GM21447 (cell line): ENCODE measurements at regions not wholly inside any gene's neighbourhood (a gene's known extent, or its start where the extent isn't known, plus 50 kb on each side); places are given as distances from the start of the nearest gene placed in this dataset.
A peak's percentile ranks its signal among the peaks of the same experiment; 100 is the strongest.
"Not testable (repeated sequence)": the region's sequence is repeated elsewhere in the genome, so short reads cannot be mapped to it uniquely, and the experiment has no call there.

ENCODE experiments used
- ATAC-seq: cut with Tn5 transposase; IDR thresholded peaks from one replicate; pipeline ENCODE4 v1.9.1; 2021; ENCODE audit not compliant: unreplicated experiment

DNA sequence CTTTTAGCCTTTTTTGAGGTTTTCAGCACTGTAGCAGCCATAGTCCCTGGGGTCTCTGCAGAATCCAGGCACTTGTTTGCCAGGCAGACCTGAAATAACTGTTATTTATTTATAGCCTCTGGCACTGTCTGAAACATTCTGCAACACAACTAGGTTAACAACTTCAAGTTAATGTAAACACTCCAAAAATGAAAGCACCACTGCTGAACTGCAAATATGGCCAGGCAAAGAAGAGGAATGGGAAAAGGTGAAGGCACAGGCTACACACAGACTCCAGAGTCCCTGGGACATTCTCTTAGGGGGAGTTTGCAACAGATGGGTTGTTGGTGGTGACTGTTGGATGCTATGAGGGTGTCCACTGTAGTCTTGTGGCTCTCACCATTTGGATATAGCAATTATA lies 369.0 kb downstream of the MAT2B start:
- no peak for ATAC-seq

DNA sequence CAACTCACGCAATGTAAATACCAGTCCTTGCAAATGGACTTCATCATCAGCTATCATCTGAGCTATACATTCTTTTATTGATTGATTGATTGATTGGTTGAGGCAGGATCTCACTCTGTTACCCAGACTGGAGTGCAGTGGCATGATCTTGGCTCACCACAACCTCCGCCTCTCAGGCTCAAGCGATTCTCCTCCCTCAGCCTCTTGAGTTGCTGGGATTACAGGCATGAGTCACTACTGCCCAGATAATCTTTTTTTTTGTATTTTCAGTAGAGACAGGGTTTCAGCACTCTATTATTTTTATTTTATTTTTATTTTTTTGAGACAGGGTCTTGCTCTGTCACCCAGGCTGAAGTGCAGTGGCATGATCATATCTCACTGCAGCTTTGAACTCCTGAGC lies 369.5 kb downstream of the MAT2B start:
- not testable (repeated sequence) for ATAC-seq

DNA sequence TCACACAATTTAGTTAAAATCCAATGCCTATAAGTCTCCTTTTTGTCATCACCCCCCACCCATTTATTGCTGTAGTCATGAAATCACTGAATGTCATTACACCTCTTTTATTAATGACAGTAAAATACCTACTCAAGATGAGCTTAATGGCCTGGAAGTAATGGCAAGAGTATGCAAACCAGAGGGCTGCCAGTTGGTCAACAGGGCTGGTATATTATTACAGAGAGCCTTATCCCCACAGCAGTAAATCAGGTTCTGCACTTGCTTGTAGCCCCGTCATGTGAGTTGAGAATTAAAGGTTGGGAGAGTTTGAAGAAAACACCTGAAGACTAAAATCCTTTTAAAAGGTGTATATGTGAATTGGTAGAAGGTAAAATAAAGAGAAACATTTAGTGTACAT lies 372.4 kb downstream of the MAT2B start:
- ATAC-seq, result no peak

DNA sequence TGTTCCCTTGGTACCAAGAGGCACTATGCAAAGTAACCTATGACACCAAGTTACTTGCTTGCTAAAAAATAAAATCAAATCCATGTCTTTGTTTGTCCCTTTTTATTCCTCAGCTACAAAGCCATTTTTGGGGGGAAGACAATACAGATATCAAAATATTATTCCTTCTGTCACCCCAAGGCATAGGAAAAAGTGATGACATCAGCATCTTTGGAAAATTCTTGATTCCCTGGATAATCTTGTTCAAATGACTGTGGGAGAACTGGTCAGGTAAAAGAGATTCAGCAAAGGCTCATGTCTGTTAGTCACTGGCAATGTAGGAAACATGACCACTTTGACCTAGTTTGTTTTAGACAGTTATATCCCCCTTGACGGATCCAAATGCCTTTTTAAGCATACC lies 373.1 kb downstream of the MAT2B start:
- no peak for ATAC-seq

DNA sequence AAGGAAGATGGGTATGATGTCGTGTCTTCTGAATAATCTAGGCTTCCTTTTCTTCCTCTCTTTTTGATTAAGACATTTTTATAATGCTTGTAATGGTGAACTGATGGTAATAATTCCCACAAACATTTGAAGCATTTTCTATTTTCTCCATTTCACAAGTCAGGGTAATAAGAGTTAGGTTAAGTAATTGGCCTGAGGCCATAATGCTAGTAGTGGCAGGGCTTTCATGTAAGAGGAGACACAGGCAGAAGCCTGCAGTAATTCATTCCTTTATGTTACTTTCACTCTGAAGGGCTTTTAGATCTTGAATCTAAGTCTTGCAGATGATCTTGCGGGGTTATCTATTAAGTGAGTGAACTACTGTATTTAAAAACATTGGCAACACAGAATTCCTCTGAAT lies 374.9 kb downstream of the MAT2B start:
- ATAC-seq, result no peak

DNA sequence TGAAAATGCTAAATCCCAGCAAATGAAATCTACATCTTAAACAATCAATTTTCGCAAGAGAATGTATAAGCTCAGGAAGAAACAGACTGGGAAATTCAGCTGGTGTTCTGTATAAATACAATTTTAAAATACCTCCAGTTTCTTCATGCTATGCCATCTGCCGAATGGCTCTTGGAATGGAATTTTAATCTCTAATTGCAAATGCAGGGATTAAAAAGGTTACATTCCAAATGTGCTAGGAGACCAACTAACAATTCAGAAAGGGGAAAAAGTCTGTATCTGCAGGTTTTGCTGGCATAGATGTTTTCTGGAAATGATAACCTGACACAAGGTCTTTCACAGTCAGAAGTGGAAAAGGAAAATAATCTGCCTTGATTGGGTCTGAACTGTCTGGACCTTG lies 379.7 kb downstream of the MAT2B start:
- no peak for ATAC-seq

DNA sequence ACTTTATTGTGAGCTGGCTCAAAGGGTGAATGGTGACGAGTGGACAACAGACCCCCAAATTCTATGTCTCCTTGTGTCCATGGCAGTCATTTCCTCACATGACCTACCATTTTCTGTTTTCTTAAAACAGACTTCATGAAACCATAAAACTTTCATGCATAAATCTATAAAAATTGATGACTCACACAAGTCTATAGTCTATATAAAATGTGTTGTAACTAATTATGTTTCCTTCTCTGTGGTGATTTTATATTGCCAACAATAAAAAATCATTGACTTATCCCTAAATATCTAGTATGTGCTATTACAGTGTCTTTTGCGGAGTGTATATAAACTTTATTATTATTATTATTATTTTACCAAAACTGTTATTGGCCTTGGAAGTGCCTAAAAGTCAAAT lies 382.4 kb downstream of the MAT2B start:
- no peak for ATAC-seq

DNA sequence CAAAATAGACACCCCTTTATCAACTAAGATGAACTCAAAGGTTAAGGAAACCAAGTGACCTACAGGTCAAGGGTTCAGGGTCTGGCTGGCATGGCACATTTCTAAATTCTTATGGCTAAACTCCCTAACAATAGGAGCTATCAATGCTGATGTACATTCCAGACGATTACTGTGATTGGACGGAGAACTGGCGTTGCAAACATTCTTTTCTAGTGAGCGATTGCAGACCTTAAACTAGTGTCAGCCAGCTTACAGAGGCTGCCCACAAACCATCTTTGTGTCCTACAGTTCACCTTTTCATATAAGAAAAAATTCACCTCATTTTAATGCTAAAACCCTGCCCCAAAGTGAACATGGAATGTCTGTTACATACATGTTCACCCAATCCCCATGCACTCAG lies 382.9 kb downstream of the MAT2B start:
- ATAC-seq, result no peak

DNA sequence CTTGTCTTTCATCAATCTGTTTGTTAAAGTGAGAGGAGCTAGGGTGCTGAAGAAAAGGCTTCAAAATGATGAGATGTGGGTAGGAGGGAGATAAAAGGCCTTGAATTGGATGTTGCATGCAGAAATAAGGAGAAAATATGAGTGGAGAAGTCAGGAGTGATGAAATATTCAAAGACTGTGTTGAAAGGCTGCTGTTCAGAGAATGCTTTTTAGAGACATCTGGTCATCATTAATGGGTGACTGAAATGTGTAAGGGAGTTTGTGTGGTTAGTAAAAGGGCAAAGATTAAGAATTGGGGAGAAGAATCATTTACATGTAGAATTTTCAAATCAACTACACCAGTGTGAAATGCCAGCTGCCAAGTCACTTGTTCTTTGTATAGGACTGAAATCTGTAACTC lies 383.9 kb downstream of the MAT2B start:
- no peak for ATAC-seq

DNA sequence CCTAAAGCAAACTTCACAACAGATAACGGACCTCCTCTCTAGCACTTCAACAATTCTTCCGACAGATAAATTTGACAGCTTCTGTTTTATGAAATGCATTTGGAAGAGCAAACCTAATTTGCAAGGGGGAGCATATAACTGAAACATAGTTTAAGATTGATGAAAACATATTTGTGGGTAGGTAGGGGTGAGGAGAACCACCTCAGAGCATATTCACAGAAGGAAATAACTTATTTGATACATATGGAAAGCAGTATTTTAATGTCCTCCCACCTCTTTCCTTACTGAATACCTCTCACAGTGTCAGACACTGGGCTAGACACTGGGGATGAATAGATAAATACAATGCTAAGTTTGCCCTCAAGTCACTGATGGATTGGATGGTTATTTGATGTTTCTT lies 384.8 kb downstream of the MAT2B start:
- no peak for ATAC-seq

DNA sequence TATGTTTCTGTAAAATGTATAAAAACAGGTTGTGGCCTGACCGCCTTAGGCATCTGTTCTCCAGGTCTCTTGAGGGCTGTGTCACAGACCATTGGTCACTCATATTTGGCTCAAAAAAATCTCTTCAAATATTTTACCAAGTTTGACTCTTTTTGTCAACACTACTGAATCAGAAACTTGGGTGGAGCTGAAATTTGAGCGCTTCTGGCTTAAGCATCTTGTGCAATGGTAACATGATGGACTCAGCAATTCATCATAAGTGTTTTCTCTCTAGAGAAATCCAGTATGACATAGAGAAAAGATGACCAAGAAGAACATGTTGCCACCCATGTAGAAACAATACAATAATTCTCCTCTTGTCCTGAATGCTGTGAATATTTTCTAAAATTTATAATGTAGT lies 387.9 kb downstream of the MAT2B start:
- no peak for ATAC-seq

DNA sequence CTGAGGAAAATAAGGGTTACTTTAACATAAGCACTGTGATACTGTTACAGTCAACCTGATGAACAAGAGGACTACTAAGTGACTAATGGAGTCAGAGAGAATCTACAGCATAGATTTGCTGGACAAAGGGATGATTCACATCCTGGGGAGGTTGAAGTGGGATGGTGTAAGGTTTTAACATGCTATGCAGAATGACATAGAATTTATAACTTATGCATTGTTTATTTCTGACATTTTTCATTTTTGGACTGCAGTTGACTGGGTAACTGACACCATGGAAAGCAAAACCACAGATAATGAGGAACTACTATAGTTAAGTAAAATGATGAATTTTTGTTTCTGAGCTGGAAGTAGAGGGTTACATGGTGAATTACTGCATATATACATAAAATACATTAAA lies 389.2 kb downstream of the MAT2B start:
- no peak for ATAC-seq

DNA sequence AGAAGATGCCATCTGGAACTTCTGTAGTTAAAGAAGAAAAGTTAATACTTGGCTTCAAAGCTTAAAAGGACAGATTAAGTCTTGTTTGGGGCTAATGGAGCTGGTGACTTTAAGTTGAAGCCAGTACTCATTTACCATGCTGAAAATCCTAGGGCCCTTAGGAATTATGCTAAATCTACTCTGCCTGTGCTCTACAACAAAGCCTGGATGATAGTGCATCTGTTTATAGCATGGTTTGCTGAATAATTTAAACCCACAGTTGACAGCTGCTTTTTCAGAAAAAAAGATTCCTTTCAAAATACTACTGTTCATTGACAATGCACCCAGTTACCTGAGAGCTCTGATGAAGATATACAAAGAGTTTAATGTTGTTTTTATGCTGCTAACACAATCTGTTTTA lies 393.5 kb downstream of the MAT2B start:
- no peak for ATAC-seq

DNA sequence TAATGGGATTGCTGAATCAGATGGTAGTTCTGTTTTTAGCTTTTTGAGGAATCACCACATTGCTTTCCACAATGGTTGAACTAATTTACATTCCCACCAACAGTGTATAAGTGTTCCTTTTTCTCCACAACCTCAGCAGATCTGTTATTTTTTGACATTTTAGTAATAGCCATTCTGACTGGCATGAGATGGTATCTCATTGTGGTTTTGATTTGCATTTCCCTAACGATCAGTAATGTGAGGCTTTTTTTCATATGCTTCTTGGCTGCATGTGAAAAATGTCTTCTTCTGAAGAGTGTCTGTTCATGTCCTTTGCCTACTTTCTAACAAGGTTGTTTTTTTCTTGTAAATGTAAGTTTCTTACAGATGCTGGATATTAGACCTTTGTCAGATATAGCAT lies 402.4 kb downstream of the MAT2B start:
- ATAC-seq, result peak; percentile 47

DNA sequence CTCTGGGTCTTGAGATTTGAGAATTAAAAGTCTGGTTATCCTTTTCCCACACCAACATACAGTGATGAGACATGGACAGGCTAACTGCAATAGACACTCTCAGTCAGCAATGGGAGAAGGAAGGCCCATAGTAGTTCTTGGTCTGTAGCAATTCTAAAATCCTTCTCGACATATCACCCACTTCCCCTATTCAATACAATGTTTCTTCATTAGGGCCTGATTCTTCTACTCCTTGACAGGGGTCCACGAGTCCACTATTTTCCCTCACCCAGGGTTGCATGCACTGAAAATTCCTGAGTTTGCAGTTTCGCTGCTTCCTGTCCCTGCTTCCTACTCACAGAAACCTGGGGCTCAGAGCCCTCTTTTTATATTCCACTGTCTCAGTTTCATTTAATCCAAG lies 402.8 kb downstream of the MAT2B start:
- ATAC-seq, result peak; percentile 52

DNA sequence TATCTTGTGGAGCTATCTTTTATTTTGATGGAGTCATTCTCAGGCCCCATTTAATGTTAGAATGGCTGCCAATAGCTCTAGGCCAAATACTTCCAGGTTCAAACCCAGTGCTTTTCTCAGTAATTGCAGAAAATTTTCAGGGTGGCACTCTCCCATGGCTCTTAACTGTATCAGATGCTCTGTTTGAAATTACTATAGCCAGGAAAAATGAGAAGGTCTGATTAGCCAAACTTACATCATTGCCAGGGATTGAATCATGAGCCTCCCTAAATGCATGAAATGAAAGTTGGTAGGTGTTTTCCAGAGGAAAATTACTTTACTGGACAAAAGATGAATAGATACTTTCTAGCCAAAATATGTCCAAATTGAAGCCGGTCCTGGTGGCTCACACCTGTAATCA lies 404.8 kb downstream of the MAT2B start:
- no peak for ATAC-seq

DNA sequence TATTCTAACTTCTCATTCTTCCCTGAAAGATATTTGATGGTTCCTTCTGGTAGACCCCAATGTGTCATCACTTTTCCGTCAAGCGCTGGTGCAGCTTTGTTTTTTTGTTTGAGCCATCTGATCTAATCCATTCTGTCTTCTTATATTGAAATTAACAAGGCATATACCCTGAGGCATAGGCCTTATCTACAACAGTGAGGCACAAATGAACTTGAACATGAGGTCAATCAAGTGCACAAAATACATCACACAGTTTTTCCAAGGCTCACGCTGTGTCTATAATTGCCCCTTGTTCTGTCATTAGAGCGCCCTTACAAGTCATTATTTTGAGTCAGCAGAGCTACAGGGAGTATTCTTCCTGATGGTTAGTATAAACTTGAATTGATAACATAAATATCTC lies 406.6 kb downstream of the MAT2B start:
- no peak for ATAC-seq

DNA sequence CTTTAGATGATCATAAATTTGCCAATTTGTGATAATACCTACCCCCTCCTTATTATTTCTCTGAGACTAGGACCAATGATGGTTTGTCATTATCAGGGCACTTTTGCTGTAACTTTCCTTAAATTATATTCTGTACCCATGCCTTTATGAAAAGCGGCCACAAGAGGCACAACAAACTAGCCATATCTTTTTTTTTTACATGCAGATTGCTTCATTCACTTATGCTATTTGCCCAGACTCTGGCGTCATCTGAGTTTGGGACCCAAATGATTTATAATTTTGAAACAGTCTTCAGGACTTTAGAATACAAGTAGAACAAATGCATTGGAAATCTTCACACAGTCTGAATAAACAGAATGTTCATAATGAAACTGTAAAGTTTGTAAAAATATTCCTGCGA lies 408.1 kb downstream of the MAT2B start:
- no peak for ATAC-seq

DNA sequence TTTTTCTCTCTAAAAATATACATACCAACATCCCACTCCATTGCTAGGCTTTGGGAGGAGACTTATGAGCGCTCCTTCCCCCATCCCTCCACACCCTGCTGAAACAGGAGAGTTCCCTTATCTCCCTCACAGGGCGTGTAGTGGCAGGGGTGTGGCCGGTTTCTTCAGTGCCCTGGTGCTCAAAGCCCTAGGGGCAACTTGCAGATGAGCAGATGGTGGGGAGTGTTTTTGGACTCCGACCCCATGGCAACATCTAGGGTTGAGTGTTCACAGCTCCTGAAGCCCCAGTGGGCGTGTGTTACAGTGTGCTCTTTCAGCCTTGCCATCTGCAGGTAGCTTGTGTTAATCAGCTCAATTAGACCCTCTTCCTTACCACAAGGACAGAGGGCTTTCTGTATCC lies 409.5 kb downstream of the MAT2B start:
- ATAC-seq, result peak; percentile 32

DNA sequence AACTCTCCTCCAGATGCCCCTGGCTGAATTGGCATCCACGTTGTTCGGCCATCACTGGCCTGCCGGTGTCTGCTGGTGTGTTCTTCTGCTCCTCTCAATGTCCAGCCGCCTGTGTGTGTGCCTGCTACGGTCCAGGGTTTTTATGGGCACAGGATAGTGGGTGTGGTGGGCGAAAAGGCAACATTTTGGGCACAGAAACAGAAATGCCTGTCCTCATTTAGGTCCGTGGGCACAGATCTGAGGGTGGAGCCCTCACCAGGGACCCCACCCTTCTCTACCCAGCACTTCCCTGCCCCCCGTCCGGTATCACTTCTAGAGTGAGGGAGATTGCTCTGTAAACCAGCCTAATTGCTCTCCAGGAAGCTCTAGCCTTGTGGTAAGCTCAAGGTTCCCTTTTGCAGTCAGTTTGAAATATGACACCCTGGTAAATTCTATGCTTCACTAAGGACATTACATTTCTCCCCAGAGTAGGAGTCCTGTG lies 410.1 kb downstream of the MAT2B start:
- ATAC-seq, result peak; percentile 83

DNA sequence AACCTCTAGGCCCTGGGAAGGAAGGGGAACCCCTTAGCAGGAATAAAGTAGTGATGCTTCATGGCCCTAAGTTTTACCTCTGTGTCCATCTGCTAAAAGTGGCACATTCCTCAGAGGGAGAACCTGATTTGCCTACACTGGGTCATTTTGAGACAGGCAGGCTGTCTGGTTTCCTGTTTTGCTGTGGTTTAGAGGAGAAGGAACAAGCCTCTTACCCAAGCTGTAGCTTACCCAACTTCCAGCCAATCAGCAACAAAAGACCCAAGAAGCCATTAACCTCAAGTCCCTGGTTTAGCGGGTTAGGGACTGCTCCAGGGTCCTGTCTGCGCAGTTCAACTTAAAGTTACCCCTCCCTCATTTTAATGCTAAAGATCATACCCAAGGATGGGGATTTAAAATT lies 411.0 kb downstream of the MAT2B start:
- ATAC-seq, result peak; percentile 85

DNA sequence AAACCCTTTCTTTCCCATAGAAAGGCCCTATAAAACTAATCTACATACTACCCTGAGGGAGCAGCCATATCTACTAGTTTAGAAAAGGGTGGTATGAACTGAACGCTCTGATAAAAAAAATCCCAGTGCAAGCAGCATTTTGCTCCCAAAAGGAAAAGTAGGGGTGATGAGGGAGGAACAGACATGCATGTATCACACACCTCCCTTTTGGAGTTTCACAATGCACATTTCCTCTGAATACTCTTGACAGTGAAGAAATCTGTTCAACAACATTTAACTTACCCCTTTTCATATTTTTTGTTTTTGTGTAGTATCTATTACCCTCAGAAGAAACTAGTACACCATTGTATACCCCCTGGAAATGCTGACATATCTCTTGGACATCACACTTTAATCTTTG lies 411.4 kb downstream of the MAT2B start:
- ATAC-seq, result no peak

DNA sequence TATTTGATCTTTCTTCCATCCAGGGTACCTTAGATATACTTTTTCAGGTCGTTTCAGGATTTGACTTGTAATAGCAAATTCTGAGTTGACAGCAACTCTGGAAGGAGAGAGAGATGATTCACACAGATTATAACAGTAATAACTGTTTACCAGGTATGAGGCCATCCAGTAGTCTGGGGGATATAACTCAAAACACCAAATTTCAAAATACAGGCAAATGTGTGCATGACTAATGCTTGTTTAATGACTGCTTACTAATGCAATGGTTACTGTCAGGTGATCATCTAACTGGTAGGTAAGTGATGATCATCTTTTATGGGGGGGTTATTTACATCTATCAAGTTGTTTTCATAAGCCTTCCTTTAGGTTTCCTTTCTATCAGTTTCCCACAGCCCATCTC lies 412.3 kb downstream of the MAT2B start:
- ATAC-seq, result no peak

DNA sequence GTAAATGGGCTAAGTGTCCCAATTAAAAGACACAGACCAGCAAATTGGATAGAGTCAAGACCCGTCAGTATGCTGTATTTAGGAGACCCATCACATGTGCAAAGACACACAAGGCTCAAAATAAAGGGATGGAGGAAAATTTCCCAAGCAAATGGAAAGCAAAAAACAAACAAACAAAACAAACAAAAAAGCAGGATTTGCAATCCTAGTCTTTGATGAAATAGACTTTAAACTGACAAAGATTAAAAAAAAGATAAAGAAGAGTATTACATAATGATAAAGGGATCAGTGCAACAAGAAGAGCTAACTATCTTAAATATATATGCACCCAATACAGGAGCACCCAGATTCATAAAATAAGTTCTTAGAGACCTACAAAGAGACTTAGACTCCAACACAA lies 429.6 kb downstream of the MAT2B start:
- not testable (repeated sequence) for ATAC-seq
